GM19372 (cell line): ENCODE measurements at regions not wholly inside any gene's neighbourhood (a gene's known extent, or its start where the extent isn't known, plus 50 kb on each side); places are given as distances from the start of the nearest gene placed in this dataset.
A peak's percentile ranks its signal among the peaks of the same experiment; 100 is the strongest.
"Not testable (repeated sequence)": the region's sequence is repeated elsewhere in the genome, so short reads cannot be mapped to it uniquely, and the experiment has no call there.

Source experiments
- ATAC-seq: cut with Tn5 transposase; IDR thresholded peaks from one replicate; pipeline ENCODE4 v1.9.1; 2021; ENCODE audit warnings: mild to moderate bottlenecking, low read depth, moderate library complexity; ENCODE audit not compliant: unreplicated experiment

- ATAC-seq: not testable (repeated sequence)
These were observed 185.4 kb downstream of the FAM72C start for GRCh38 chr1:143786381-143786780.

- ATAC-seq: not testable (repeated sequence)
These were observed 185.9 kb downstream of the FAM72C start for GRCh38 chr1:143785883-143786282.

- ATAC-seq: not testable (repeated sequence)
These were observed 187.4 kb downstream of the FAM72C start for GRCh38 chr1:143784239-143784882.

- ATAC-seq: not testable (repeated sequence)
These were observed 193.6 kb downstream of the FAM72C start for GRCh38 chr1:143778178-143778577.

GRCh38 chr1:143764831-143765230, 207.0 kb downstream of the FAM72C start:
- ATAC-seq: not testable (repeated sequence)

GRCh38 chr1:143760366-143760765, 211.4 kb downstream of the FAM72C start:
- ATAC-seq: not testable (repeated sequence)

- ATAC-seq: not testable (repeated sequence)
These were observed 215.8 kb downstream of the FAM72C start for GRCh38 chr1:143755961-143756360.

- no peak for ATAC-seq
These were observed 222.9 kb downstream of the FAM72C start for GRCh38 chr1:143748906-143749305.

GRCh38 chr1:143736562-143736961, 235.2 kb downstream of the FAM72C start:
- ATAC-seq: no peak

GRCh38 chr1:143735764-143736461, 235.9 kb downstream of the FAM72C start:
- ATAC-seq: no peak

- not testable (repeated sequence) for ATAC-seq
These were observed 237.5 kb downstream of the FAM72C start for GRCh38 chr1:143734261-143734660.

GRCh38 chr1:143730890-143731289, 240.9 kb downstream of the FAM72C start:
- ATAC-seq: not testable (repeated sequence)

- ATAC-seq: not testable (repeated sequence)
These were observed 242.2 kb downstream of the FAM72C start for GRCh38 chr1:143729449-143730111.

GRCh38 chr1:143728802-143729448, 242.9 kb downstream of the FAM72C start:
- ATAC-seq: peak; percentile 96

- no peak for ATAC-seq
These were observed 244.5 kb downstream of the FAM72C start for GRCh38 chr1:143727263-143727662.

GRCh38 chr1:143721024-143721373, 250.8 kb downstream of the FAM72C start:
- no peak for ATAC-seq

- ATAC-seq: no peak
These were observed 251.4 kb downstream of the FAM72C start for GRCh38 chr1:143720087-143721023.

- no peak for ATAC-seq
These were observed 253.3 kb downstream of the FAM72C start for GRCh38 chr1:143718524-143718923.

- no peak for ATAC-seq
These were observed 253.8 kb downstream of the FAM72C start for GRCh38 chr1:143718021-143718420.

GRCh38 chr1:143717434-143717833, 254.4 kb downstream of the FAM72C start:
- no peak for ATAC-seq
